Renal cortex interstitium (tissue), 11 donors: ENCODE measurements at regions not wholly inside any gene's neighbourhood (a gene's known extent, or its start where the extent isn't known, plus 50 kb on each side); places are given as distances from the start of the nearest gene placed in this dataset.
"Not testable (repeated sequence)": the region's sequence is repeated elsewhere in the genome, so short reads cannot be mapped to it uniquely, and the experiment has no call there.

Experiments used
- DNase-seq, 11 donors: peaks; one replicate each; pipeline ENCODE4 v3.0.0-alpha.2; 2013; ENCODE audit warnings: low read depth in 9 of 11, low spot score in 4 of 11; ENCODE audit errors: extremely low read depth in 1 of 11

DNA sequence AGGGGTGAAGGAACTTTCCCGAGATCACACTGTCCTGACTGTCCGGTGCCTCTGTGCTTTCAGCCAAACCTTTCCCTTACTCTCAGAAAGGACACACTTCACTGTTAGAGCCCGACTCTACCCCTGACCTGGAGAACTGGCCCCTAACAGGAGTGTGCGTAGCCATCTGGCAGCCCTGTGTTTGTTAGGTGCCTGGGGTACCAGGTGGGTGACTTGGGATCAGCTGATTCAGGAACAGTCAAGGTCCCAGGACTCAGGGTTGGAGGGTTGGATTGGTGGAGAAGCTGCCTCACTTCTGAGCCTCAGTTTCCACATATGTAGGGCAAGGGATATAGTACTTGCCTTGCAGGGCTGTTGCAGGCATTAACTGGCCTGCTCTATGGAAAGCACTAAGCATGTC, 98.3 kb upstream of the SLC6A11 start:
- no peak for DNase-seq

DNA sequence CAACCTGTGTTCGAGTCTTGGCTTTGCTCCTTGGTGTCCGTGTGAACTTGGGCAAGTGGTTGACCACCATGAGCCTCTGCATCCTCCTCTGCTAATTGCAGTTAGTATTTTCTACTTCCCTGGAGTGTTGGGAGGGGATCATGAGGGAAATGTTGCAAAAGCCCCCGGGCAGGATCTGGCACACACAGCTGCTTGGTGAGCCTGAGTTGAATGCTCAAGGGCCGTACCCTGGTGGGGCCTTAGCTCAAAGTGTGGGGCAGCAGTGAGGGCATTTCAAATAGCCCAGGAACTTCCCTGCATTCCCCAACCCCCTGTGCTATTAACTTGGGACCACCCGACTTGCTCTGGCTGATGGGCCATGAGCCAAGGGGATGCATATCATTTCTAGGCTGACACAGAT, 94.9 kb upstream of the SLC6A11 start:
- DNase-seq = no peak

DNA sequence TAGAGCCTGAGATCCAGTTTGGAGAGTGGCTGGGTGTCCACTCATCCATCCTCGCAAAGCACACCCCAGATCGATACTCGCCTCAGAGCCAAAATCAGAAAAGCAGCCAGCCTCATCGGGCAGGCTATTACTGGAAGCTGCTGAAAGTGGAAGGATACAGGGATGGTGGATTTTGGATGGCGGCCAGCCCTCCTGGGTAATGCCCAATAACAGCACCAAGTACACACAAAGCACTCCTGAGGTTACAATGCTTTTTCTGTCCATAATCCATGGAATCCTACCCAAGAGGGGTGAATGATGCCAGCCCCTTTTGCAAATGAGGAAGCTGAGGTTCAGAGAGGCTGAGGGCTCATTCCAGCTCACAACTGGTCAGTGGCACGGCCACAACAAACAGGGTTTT, 93.1 kb upstream of the SLC6A11 start:
- DNase-seq = no peak

DNA sequence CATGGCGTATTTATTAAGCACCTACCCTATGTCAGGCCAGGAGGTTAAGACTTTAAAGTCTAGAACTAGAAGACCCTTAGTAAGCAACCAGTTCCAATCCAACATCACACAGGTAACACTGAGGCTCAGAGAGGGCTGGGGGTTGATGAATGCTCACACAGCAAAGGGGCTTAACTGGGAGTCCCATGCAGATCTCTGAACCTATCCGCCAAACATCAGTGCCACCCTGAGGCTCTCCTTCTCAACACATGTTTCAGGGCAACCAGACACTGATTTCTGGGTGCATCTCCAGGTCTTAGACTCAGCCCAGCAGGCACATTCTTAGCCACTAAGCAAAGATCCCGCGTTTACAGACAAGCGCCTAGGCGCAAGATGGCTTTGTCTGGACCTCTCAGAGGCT, 92.0 kb upstream of the SLC6A11 start:
- no peak for DNase-seq

DNA sequence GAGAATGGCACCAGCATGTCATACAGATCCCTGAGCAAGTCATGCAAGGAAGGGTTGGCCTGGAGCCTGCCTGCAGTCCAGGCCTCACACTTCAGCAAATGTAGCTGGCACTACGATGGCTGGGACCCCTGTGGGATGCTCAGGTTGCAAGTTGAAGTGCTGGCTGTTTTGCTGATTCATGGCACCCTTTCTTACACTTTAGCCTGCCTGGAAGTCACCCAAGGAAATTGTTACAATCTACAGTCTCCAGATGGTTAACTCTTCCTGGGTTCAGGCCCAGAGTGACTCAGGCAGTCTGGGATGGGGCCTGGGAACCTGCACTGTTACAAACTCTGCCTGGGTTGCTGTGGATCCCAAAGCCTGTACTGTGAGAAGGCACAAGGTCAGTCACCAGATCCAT, 91.0 kb upstream of the SLC6A11 start:
- no peak for DNase-seq

DNA sequence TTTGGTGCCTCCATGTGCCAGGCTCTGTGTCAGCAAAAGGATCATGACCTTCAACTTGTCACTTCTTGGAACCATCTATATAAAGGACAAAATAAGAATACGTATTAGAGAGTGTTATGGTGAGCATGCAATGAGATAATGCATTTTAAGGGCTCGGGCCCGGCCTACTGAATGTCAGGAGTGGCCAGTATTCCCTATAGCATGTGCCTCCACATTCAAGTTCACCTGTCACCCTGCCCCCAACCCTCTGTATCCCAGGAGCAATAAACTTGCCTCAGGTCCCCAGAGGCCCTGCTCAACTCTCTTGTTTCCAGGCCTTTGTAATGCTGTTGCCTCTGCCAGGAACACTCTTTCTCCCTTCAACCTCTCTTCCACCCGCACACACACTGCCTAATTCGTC, 90.2 kb upstream of the SLC6A11 start:
- DNase-seq = no peak

DNA sequence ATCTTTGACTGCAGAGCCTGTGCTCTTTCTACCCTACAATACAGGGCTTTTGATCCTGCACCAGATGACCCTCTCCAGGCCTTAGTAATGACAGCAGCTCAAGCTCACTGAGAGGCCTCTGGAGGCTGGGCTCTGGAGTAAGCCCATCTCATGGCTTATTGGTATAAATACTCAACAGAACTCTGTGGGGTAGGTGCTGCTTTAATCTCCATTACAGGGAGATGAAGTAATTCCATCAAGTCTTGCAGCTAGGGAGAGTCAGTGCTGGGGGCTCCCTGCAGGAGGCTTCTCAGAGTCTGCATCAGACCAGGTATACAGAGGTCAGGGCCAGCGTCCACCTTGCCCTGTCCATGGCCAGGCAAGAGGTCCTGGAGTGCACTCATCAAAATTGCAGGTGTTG, 89.2 kb upstream of the SLC6A11 start:
- DNase-seq = no peak

DNA sequence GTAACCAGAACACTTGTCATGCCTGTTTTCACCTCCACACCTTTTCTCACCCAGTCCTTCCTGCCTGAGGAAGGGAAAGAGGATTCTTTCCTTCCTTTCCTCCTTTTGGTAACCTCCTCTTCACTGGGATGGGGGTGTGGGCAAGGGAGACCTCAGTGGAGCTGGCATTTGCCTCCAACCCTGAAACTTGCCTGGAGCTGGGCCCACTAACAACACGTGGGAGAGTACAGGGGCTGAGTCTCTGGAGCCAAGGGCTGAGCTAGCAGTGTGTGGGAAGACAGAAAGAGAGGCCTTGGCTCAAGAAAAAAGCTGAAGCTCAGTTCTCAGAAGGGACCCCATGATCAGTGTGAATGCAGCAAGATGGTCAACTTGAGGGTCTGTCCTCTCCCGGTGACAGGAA, 86.6 kb upstream of the SLC6A11 start:
- no peak for DNase-seq

DNA sequence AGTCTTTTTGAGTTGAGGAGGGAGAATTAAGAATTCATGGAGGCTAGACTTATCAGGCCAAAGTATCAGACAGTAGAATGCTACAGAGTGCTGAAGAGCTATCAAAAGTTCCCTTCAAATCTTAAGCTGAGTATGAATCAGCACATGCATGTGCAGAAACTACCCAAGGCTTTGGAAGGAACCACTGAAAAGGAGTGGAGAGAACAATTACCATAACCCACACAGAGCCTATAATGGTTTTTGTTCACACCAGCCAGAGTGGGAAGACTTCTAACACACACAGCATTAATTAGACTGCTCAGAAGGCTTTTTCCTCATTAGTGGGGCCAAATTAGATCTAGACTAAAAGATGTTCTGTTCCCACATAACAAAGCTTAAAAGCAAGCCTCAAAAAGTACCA, 83.7 kb upstream of the SLC6A11 start:
- no peak for DNase-seq

DNA sequence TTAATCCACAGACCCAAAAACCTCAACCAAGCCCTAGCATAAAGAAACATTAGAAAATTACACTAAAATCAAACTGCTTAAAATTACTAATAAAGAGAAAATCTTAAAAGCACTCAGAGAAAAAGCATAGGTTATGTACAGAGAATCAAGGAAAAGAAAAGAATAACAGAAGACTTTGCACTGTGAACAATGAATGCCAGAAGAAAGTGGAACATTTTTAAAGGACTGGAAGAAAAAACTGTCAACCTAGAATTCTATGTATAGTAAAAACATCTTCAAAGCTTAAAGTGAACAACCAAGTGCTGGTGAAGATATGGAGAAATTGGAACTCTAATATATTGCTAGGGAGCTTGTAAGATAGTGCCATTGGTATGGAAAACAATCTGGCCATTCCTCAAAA, 82.7 kb upstream of the SLC6A11 start:
- no peak for DNase-seq

DNA sequence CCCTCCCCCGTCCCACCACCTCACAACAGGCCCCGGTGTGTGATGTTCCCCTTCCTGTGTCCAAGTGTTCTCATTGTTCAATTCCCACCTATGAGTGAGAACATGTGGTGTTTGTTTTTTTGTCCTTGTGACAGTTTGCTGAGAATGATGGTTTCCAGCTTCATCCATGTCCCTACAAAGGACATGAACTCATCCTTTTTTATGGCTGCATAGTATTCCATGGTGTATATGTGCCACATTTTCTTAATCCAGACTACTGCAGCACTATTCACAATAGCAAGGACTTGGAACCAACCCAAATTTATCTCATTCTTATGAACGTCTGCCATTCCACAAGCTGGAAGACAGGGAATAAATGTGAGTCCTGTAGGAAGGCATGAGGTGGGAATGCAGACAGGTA, 79.6 kb upstream of the SLC6A11 start:
- not testable (repeated sequence) for DNase-seq

DNA sequence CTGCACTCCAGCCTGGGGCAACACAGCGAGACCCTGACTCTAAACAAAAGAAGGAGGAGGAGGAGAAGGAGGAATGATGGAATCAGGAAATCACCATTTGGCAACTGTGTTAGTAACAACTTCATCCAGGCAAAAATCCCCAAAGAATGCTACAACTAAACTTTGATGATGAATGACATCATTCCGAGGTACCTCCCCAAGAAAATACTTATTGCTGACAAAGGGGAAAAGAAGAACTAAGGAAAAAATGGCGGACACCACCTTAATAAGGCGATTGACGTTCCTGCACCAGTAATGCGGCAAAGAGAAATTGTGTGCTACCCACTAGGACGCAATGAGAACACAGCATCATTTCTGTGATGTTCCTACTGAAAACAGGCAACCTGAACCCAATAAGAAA, 78.2 kb upstream of the SLC6A11 start:
- DNase-seq = no peak

DNA sequence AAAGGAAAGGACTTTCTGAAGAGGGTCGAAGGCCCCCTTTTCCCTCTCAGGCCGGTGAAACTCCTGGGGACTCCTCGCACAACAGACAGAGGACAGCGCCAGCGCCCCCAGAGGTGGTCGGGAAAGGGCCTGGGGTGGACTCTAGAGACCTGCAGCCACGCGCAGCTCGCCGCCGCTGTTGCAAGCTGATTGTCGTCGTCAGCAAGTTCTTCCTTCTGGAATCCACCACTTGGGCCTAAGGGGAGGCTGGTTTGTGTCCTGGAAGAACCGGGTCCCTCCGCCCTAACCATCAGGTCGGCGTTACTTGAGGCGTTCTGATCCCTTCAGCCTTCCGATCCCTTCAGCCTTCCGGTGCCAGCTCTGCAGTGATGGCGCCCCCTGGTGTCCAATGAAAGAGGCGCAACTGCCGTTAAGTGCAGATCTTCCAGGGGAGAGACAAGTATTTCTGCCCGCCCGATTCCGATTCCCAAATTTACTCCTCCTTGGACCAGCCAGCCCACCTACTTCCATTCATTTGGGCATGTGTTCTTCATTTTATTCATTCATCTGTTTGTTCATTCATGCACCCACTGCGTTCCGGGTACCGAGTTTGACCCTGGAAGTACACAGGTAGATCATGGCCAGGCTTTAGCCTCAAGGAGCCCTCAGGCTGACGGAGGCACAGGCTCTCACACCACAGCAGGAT, 77.2 kb upstream of the SLC6A11 start:
- peak; percentile 20 to 73 (median 45) for DNase-seq

DNA sequence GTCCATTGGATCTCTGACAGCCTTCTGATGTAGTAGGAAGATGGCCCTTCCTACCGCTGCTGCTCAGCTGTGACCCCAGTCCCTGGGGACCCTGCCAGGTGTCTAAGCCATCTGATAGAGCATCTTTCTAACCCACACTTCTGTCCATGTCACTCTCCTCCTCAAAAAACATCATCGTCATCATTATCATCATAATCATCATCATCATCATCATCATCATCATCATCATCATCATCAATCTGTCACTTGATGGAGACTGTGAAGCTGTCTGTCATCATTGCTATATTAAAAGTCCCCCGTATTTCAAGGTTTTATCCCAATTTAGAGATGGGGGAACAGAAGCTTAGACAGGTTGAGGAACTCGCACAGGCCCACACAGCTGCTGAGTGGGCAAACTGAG, 75.1 kb upstream of the SLC6A11 start:
- no peak for DNase-seq

DNA sequence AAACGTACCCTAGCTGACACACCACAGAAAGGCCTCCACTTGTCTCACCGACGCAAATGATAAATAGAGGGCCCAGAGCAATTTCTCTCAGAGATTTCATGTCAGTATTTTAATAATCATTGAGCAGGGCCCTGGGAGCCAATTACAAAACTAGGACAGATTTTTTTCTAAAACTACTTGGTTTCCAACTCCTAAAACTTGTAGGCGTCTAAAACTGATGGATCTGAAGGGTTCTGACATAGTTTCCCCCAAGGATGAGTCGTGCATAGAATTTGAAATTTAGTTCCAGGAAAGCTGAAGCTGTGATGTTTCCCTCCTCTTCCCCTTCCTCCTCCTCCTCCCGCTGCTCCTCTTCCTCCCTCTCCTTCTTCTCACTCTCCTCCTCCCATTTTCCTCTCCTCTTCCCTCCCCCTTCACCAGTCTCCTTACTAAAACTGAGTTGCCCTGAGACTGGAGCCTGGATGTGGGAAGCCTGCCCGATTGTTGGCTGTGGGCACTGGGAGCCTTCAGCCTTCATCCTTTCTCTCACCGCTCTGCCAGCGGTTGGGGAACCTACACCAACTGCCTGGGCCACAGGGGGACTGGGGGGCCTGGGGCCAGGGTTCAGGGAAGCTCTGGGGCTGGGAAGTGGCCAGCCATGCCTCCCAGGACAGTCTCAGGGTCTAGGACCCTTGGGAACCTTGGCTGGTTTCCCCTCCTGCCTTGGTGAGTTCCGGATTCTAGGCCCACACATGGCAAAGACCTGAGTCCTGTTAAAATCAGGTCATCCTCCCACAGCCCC, 73.9 kb upstream of the SLC6A11 start:
- no peak for DNase-seq

DNA sequence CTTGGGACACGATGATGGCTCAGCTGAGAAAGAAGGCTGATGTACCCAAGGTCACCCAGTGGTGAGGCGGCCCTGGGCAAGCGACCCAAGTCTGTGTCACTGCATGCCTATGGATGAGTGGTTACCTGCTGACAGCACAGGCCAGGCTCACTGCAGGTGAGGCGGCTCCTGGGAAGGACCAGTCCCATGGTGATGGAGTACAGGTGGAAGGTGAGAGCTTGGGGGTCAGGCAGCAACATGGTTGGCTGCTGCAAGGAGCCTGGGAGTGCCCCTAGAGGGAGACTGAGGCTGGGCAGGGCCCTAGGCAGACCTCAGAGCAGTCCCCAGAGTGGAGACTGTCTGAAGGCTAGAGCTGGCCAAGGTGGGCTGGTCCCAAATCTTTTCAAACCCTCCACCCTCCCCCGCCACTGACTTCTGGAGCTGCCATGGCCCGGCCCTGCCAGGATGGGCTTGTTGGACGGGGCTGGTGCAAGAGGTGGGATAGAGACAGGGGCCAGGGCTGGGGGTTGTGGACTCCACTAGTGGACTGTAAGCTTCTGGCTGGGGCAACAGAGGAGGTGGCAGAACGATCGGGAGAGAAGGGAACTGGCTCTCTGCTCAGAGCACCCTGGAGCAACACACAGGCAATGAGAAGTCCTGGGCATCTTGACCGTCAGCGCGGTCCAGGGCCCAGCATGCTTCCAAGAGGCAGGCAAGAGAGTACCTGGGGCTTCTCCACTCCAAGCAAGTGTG, 72.5 kb upstream of the SLC6A11 start:
- DNase-seq = no peak

DNA sequence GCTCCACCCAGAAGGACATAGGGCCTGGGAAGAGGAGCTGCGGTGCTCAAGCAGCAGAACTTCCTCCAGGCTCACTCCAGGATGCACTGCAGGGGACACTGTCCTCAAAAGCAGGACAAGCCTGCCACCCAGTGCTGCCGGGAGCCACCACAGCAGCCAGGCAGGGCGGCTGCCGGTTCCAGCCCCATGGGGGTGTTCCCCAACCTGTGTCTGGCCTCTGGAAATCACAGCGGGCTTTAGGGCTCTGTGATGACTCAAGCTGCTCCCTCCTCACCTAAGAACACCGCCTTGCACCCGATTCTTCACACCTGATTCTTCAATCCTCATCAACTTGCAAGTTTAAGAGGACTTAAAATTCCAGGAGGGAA, 71.9 kb upstream of the SLC6A11 start:
- no peak for DNase-seq

DNA sequence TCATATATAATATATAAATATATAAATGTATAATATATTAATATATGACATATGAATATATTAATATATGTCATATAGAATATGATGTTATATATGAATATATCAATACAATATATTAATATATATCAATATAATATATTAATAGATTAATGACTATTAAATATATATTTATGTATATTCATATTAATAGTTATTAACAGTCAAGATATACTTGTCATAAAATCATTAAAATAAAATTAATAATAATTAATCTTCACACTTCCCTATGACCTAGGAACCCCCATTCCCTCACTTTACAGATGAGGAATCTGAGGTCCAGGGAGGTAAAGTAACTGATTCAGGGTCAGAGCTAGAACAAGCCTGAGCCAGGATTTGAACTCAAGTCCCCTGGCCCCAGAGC, 70.6 kb upstream of the SLC6A11 start:
- no peak for DNase-seq

DNA sequence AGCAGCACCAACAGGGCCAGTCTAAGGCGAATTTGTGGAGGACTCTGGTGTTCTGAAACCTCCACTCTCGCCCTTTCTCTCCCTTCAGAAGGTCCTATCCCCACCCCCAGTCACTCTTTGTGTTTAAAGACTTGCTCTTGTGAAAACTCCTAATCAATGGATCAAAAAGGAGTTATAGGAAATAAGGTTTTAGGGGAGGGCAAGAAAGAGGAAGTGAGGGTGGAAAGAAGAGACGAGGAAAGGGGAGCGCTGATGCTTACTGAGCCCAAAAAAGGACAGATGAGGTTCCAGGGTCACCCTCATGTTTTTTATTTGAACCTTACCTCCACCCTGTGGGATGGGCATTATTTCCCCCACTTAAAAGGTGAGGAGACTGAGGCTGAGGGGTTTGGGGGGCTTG, 70.0 kb upstream of the SLC6A11 start:
- no peak for DNase-seq

DNA sequence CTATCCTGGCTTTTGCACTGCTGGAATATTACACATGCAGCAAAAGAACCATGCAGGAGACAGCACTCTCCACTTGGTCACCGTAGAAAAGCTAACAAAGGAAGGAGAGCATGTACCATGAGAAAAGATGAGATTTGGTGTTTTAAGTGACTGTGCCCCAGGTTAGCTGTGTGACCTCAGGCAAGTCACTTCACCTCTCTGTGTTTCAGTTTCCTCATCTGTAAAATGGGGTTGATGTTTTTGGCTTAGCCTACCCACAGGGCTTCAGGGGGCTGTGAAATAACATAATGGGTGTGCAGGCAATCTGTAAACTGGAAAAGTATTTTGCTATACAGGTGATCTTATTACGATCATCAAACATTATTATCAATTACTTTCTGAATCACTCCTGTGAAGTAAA, 69.3 kb upstream of the SLC6A11 start:
- no peak for DNase-seq
